Right atrium auricular region (tissue), 2 donors: ENCODE measurements at regions not wholly inside any gene's neighbourhood (a gene's known extent, or its start where the extent isn't known, plus 50 kb on each side); places are given as distances from the start of the nearest gene placed in this dataset.

Experiments used
- DNase-seq: peaks from one replicate; pipeline ENCODE4 v3.0.0-alpha.2; 2019; ENCODE audit warnings: low spot score
- H3K27ac ChIP-seq, 2 donors: fragments of 200-600 bp; sonication (generic); 1 replicate in 1 of 2; 2 replicates in 1 of 2; pipeline ENCODE4 v1.5.1; 2016 to 2019
- H3K27me3 ChIP-seq, 2 donors: fragments of 200-600 bp; sonication (generic); one replicate each; pipeline versions ENCODE4 v1.5.1 to v1.6.0; 2017 to 2019
- H3K36me3 ChIP-seq: fragments of 200-600 bp; sonication (generic); one replicate; pipeline ENCODE4 v1.5.1; 2016
- H3K4me1 ChIP-seq, 2 donors: fragments of 200-600 bp; sonication (generic); one replicate each; pipeline versions ENCODE4 v1.5.1 to v1.6.0; 2017 to 2019
- H3K4me3 ChIP-seq, 2 donors: fragments of 200-600 bp; sonication (generic); 1 replicate in 1 of 2; 2 replicates in 1 of 2; pipeline ENCODE4 v1.5.1; 2017 to 2019; ENCODE audit warnings: mild to moderate bottlenecking in 1 of 2, moderate library complexity in 1 of 2
- H3K9me3 ChIP-seq, 2 donors: fragments of 200-600 bp; sonication (generic); one replicate each; pipeline ENCODE4 v1.5.1; 2019
- CTCF ChIP-seq, 2 donors: fragments of 200-600 bp; sonication (generic); IDR thresholded peaks; one replicate each; pipeline ENCODE4 v1.5.1; 2019; ENCODE audit warnings: antibody characterized with exemption in 2 of 2

GRCh38 chr20:48335308-48336050, 492.3 kb downstream of the PREX1 start:
- Histone ChIP-seq H3K36me3 (no peaks in the 10 kb centered on the region), H3K9me3 (no peaks in the 10 kb centered on the region), H3K4me3 (no peak overlapping the region), H3K27me3 (no peaks in the 10 kb centered on the region), H3K4me1 (no peaks in the 10 kb centered on the region), H3K27ac (no peak overlapping the region)
- TF ChIP-seq CTCF (IDR thresholded peaks at IDR 0.05): no peak
- DNase-seq: no peak

- Histone ChIP-seq H3K27ac (no peak overlapping the region), H3K36me3 (no peaks in the 10 kb centered on the region), H3K4me3 (no peak overlapping the region), H3K4me1 (no peaks in the 10 kb centered on the region), H3K27me3 (no peaks in the 10 kb centered on the region), H3K9me3 (no peaks in the 10 kb centered on the region)
- TF ChIP-seq CTCF (IDR thresholded peaks at IDR 0.05): no peak
- no peak for DNase-seq
Observed at GRCh38 chr20:48333707-48334106, 494.1 kb downstream of the PREX1 start.

DNA sequence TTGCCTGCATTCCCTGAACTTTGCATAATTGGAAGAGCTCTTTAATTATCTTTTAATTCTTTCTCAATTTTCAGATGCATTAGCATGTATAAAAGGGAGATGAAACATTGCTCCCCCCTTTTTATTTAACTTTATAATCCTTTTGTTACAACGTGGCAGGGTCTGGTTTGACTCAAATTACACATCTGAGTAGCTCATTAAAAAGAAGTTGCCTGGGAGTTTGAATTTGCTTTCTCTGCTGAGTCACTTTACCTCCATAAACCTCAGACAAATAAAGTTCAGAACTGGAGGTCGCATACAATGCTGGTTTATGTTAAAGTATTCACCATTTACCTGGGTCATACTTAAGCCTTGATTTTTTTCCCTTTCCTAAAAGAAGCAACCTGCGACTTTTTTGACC, 495.2 kb downstream of the PREX1 start:
- DNase-seq: no peak
- Histone ChIP-seq H3K4me1 (no peaks in the 10 kb centered on the region), H3K27ac (no peak overlapping the region), H3K9me3 (no peaks in the 10 kb centered on the region), H3K4me3 (no peak overlapping the region), H3K36me3 (no peaks in the 10 kb centered on the region), H3K27me3 (no peaks in the 10 kb centered on the region)
- no peak for TF ChIP-seq CTCF (IDR thresholded peaks at IDR 0.05)

GRCh38 chr20:48331518-48332286, 496.1 kb downstream of the PREX1 start:
- no peak overlapping the region for H3K27ac ChIP-seq
- H3K9me3 ChIP-seq: no peaks in the 10 kb centered on the region
- no peak overlapping the region for H3K4me3 ChIP-seq
- H3K4me1 ChIP-seq: peaks cover 0 to 7% of the 10 kb centered on the region in 2 donors
- TF ChIP-seq CTCF (IDR thresholded peaks at IDR 0.05): no peak
- no peaks in the 10 kb centered on the region for H3K36me3 ChIP-seq
- no peak for DNase-seq
- H3K27me3 ChIP-seq: no peaks in the 10 kb centered on the region

DNA sequence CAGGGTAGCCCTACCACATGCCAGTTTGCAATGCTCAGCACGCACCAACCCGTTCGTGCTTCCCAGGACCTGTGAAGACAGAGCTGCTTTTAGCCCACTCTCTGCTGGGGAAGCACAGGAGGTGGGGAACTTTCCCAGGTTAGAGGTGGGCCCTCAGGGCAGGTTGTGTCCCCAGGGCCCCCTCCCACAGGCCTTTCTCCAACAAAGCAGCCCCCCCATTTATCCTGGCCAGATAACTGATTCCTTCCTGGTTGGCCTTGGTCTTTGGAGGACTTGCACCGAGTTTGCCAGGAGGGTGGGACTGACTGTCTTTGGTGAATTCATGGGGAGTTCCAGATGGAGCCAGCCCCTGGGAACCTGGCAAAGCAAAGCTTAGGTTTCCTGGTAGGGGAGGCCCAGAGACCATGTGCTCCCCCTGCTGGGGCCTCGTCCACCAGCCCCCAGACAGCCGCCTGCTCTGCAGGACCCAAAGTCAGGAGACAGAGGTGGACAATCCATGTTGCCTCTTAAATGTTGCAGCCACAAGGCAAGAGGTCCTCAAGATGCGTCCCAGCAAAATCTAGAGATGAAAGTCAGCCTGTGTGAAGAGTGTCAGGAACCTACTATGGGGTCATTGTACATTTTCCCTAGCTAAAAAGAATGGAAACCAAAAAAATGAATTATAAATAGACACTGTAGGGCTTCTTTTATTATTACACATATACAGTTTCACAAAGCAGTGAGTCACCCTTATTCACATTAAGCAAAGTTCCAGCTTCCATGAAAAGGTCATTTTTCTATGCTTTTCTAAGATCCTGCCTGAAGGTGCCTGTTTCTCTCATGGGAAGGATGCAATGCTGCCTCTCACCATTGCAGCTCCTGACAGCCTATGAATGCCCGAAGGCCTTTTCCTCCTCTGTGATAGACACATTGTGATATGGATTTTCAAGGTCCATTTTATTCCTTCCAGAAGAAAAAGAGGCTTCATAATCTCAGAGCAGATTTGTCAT, 497.8 kb downstream of the PREX1 start:
- Histone ChIP-seq H3K9me3 (no peaks in the 10 kb centered on the region), H3K4me3 (no peak overlapping the region), H3K36me3 (no peaks in the 10 kb centered on the region), H3K27me3 (no peaks in the 10 kb centered on the region), H3K27ac (no peak overlapping the region), H3K4me1 (peaks cover 0 to 13% of the 10 kb centered on the region in 2 donors)
- DNase-seq: no peak
- peak in 1 of 2 donors; percentile 42 for TF ChIP-seq CTCF (IDR thresholded peaks at IDR 0.05)
